ENCODE measurements at regions not wholly inside any gene's neighbourhood (a gene's known extent, or its start where the extent isn't known, plus 50 kb on each side); places are given as distances from the start of the nearest gene placed in this dataset.

- ChIA-PET POLR2A (no interaction called here), CTCF (no interaction called here)
- no peak for DNase-seq (ENCODE audit: low read depth, low spot score)
- Histone ChIP-seq H3K79me2 (ENCODE audit: control insufficient read depth, insufficient read depth, low read length) (no peaks in the 10 kb centered on the region), H3K27me3 (ENCODE audit: control insufficient read depth in 2 of 2, insufficient read depth in 2 of 2, low read length in 2 of 2) (no peaks in the 10 kb centered on the region), H3K9me3 (replicated peaks; ENCODE audit: control insufficient read depth, insufficient read depth, low read length) (no peaks in the 10 kb centered on the region), H4K20me1 (replicated peaks; ENCODE audit: control insufficient read depth, extremely low read depth, insufficient read depth, low read length) (no peaks in the 10 kb centered on the region), H3K4me3 (replicated peaks in 1 of 3; ENCODE audit: insufficient read depth in 1 of 3, low read depth in 1 of 3, low read length in 3 of 3) (no peak overlapping the region), H2AFZ (ENCODE audit: low read depth, low read length) (no peak overlapping the region), H3K27ac (ENCODE audit: insufficient read depth, low read depth, low read length) (no peak overlapping the region), H3K9ac (replicated peaks; ENCODE audit: extremely low read depth, insufficient read depth, low read length) (no peak overlapping the region), H3K4me2 (ENCODE audit: insufficient read depth, low read length) (no peak overlapping the region), H3K36me3 (ENCODE audit: control insufficient read depth in 2 of 2, extremely low read depth in 1 of 2, insufficient read depth in 2 of 2, low read length in 2 of 2) (no peaks in the 10 kb centered on the region), H3K9me1 (replicated peaks; ENCODE audit: control insufficient read depth, extremely low read depth, insufficient read depth, low read length) (no peaks in the 10 kb centered on the region), H3K4me1 (ENCODE audit: control insufficient read depth, extremely low read depth, insufficient read depth, low read length) (no peaks in the 10 kb centered on the region)
- no peak for TF ChIP-seq GATA2 (IDR thresholded peaks at IDR 0.05; ENCODE audit: insufficient read depth, insufficient read length, low read depth, low read length)
- TF ChIP-seq POLR2A (IDR thresholded peaks at IDR 0.05; ENCODE audit: low read depth, low read length): no peak
- no peak for TF ChIP-seq POLR2AphosphoS5 (IDR thresholded peaks at IDR 0.05; ENCODE audit: insufficient read depth, low read depth, low read length)
- no peak for TF ChIP-seq MAX (IDR thresholded peaks at IDR 0.05; ENCODE audit: insufficient read depth, insufficient read length)
- no peak for TF ChIP-seq EZH2 (IDR thresholded peaks at IDR 0.05; ENCODE audit: borderline replicate concordance, low read depth, low read length, severe bottlenecking)
- TF ChIP-seq JUN (IDR thresholded peaks at IDR 0.05; ENCODE audit: borderline replicate concordance, insufficient read depth, insufficient read length, low read depth): no peak
- no peak for TF ChIP-seq MYC (IDR thresholded peaks at IDR 0.05; ENCODE audit: low read depth, low read length)
- TF ChIP-seq CTCF (IDR thresholded peaks at IDR 0.05; ENCODE audit: extremely low read depth in 1 of 2, insufficient read depth in 1 of 2, low read depth in 1 of 2, low read length in 2 of 2): no peak
- no peak for TF ChIP-seq FOS (IDR thresholded peaks at IDR 0.05; ENCODE audit: borderline replicate concordance, insufficient read depth, low read length)
- no peak for FAIRE-seq
- BruUV-seq (replicated peaks): no TSS peak
- dilution Hi-C loops (cut with MboI; ENCODE audit: extremely low pct_ligation_motif_present, low sequenced_read_pairs): no loop called here
- intact Hi-C loops (cut with micrococcal nuclease): no loop called here
Measured at GRCh38 chr11:113568566-113568965, 93.4 kb upstream of the DRD2 start.

All from endothelial cell of umbilical vein (primary cell).